GM12878 (cell line): ENCODE measurements at regions not wholly inside any gene's neighbourhood (a gene's known extent, or its start where the extent isn't known, plus 50 kb on each side); places are given as distances from the start of the nearest gene placed in this dataset.

Experiments used
- CBX3 ChIP-seq: fragments of 200-600 bp; sonication (generic); IDR thresholded peaks from 2 replicates; pipeline ENCODE4 v1.6.1; 2016; ENCODE audit warnings: low read depth, borderline replicate concordance
- CEBPZ ChIP-seq: fragments of 150-350 bp; IDR thresholded peaks from 2 replicates; pipeline ENCODE4 v1.6.1; 2016; ENCODE audit warnings: low read depth, low read length
- CHD1 ChIP-seq: IDR thresholded peaks from 2 replicates; pipeline ENCODE4 v1.6.1; 2012; ENCODE audit warnings: low read depth, low read length, improper control_type of control experiment
- NFYB ChIP-seq: IDR thresholded peaks from 2 replicates; pipeline ENCODE4 v1.6.1; 2011; ENCODE audit warnings: low read depth, mild to moderate bottlenecking, low read length, improper control_type of control experiment, moderate library complexity; ENCODE audit not compliant: insufficient read depth
- TCF3 ChIP-seq: IDR thresholded peaks from 2 replicates; pipeline ENCODE4 v1.6.1; 2012; ENCODE audit warnings: low read depth, mild to moderate bottlenecking, low read length, borderline replicate concordance; ENCODE audit not compliant: insufficient read depth
- ZBTB11 ChIP-seq: fragments of 450-650 bp; formaldehyde crosslinking; IDR thresholded peaks from 2 replicates; pipeline ENCODE4 v1.5.0; 2022; ENCODE audit warnings: mild to moderate bottlenecking, missing genetic modification characterization
- ZSCAN29 ChIP-seq: fragments of 450-650 bp; IDR thresholded peaks from 2 replicates; pipeline ENCODE4 v1.6.1; 2017; ENCODE audit warnings: mild to moderate bottlenecking, moderate library complexity

- no peak for TF ChIP-seq TCF3
- TF ChIP-seq NFYB, result no peak
- TF ChIP-seq CBX3, result no peak
- TF ChIP-seq ZBTB11 (CRISPR knock-in tag), result no peak
- TF ChIP-seq CEBPZ, result no peak
- no peak for TF ChIP-seq CHD1
- TF ChIP-seq ZSCAN29, result no peak
Measured at GRCh38 chr5:109588281-109589035, 101.3 kb upstream of the MAN2A1 start (continued).
